Neural progenitor cell (in vitro differentiated cells): ENCODE measurements at regions not wholly inside any gene's neighbourhood (a gene's known extent, or its start where the extent isn't known, plus 50 kb on each side); places are given as distances from the start of the nearest gene placed in this dataset.

Source experiments
- DNase-seq: peaks from one replicate; pipeline ENCODE4 v3.0.0-alpha.2; 2016; ENCODE audit warnings: low spot score
- H2AFZ ChIP-seq: fragments of 200-600 bp; sonication (generic); replicated peaks from 2 replicates; pipeline ENCODE4 v1.6.1; 2016; ENCODE audit warnings: antibody characterized with exemption
- H3F3A ChIP-seq: fragments of 200-600 bp; sonication (generic); 2 replicates; pipeline ENCODE4 v1.6.1; 2016; ENCODE audit warnings: antibody characterized with exemption, low read depth
- H3K27ac ChIP-seq: fragments of 200-600 bp; sonication (generic); 2 replicates; pipeline ENCODE4 v1.5.1; 2016; ENCODE audit warnings: mild to moderate bottlenecking
- H3K27me3 ChIP-seq: fragments of 200-600 bp; sonication (generic); 2 replicates; pipeline ENCODE4 v1.6.1; 2016; ENCODE audit warnings: mild to moderate bottlenecking, moderate library complexity
- H3K36me3 ChIP-seq: fragments of 200-600 bp; sonication (generic); 2 replicates; pipeline ENCODE4 v1.5.1; 2016
- H3K4me1 ChIP-seq: fragments of 200-600 bp; sonication (generic); 2 replicates; pipeline ENCODE4 v1.6.1; 2016; ENCODE audit warnings: mixed run types
- H3K4me2 ChIP-seq: fragments of 200-600 bp; sonication (generic); 2 replicates; pipeline ENCODE4 v1.6.1; 2016
- H3K4me3 ChIP-seq: fragments of 200-600 bp; sonication (generic); 2 replicates; pipeline ENCODE4 v1.5.1; 2016
- H3K79me2 ChIP-seq: fragments of 200-600 bp; sonication (generic); 2 replicates; pipeline ENCODE4 v1.6.1; 2016; ENCODE audit warnings: low read depth
- H3K9ac ChIP-seq: fragments of 200-600 bp; sonication (generic); 2 replicates; pipeline ENCODE4 v1.6.1; 2016
- H3K9me3 ChIP-seq: fragments of 200-600 bp; sonication (generic); 2 replicates; pipeline ENCODE4 v1.5.1; 2016; ENCODE audit warnings: low read depth
- H4K20me1 ChIP-seq: fragments of 200-600 bp; sonication (generic); 2 replicates; pipeline ENCODE4 v1.6.1; 2016; ENCODE audit warnings: low read depth
- H3K27ac Mint-ChIP-seq: 3 replicates; pipeline ENCODE4 v1.8.0; 2021; ENCODE audit warnings: mixed read lengths
- H3K27me3 Mint-ChIP-seq: 2 replicates; pipeline ENCODE4 v1.8.0; 2022; ENCODE audit warnings: low read depth, mild to moderate bottlenecking, inconsistent platforms, moderate library complexity, mixed read lengths; ENCODE audit not compliant: insufficient read depth
- H3K36me3 Mint-ChIP-seq: 3 replicates; pipeline ENCODE4 v1.8.0; 2021; ENCODE audit warnings: mixed read lengths
- H3K4me1 Mint-ChIP-seq: 3 replicates; pipeline ENCODE4 v1.8.0; 2021; ENCODE audit warnings: mixed read lengths
- H3K4me3 Mint-ChIP-seq: 3 replicates; pipeline ENCODE4 v1.8.0; 2021; ENCODE audit warnings: mild to moderate bottlenecking, moderate library complexity, mixed read lengths
- H3K9me3 Mint-ChIP-seq: 3 replicates; pipeline ENCODE4 v1.8.0; 2020; ENCODE audit warnings: mixed read lengths
- EZH2 ChIP-seq: fragments of 200-600 bp; sonication (generic); IDR thresholded peaks from 2 replicates; pipeline ENCODE4 v1.6.1; 2017; ENCODE audit warnings: antibody characterized with exemption, mild to moderate bottlenecking, moderate library complexity
- EZH2phosphoT487 ChIP-seq: fragments of 200-600 bp; sonication (generic); IDR thresholded peaks from 2 replicates; pipeline ENCODE4 v1.6.1; 2017; ENCODE audit warnings: antibody characterized with exemption
- TF ChIP-seq, protein P1 (sequence below): fragments of 200-600 bp; sonication (generic); IDR thresholded peaks from 2 replicates; pipeline ENCODE4 v1.5.1; 2017; ENCODE audit warnings: antibody characterized with exemption, mild to moderate bottlenecking

DNA sequence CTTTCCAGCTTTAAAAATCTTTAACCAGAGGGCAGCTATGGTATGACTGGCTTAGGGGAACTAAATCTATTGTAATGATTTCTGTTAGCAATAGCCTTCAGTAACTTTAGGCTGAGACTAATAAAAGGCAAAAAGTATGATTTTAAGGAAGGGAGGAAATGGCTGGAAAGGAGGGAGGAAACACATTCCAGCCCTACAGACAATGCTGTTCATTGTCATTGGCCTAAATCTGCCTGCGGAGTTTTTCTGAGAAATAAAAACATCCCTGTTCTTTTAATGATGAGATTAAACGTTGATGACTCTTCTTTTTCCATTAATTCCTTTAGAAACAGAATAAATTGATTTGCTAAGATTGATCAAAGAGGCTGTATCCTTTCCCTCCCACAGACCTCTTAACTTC lies 99.6 kb upstream of the GRAMD1B start:
- peaks cover 2% of the 10 kb centered on the region for H3K9me3 Mint-ChIP-seq
- H3K4me1 Mint-ChIP-seq, result peaks cover 34% of the 10 kb centered on the region
- Histone ChIP-seq H3K27ac (no peak overlapping the region), H2AFZ (no peak overlapping the region), H3K4me2 (no peak overlapping the region), H4K20me1 (no peaks in the 10 kb centered on the region), H3K4me1 (peaks cover 15% of the 10 kb centered on the region), H3K4me3 (no peak overlapping the region), H3K79me2 (no peaks in the 10 kb centered on the region), H3K27me3 (no peaks in the 10 kb centered on the region), H3K9me3 (no peaks in the 10 kb centered on the region), H3K9ac (no peak overlapping the region), H3K36me3 (no peaks in the 10 kb centered on the region), H3F3A (no peaks in the 10 kb centered on the region)
- no peak for DNase-seq
- TF ChIP-seq EZH2, result no peak
- no peak for TF ChIP-seq EZH2phosphoT487
- TF ChIP-seq, protein P1, sequence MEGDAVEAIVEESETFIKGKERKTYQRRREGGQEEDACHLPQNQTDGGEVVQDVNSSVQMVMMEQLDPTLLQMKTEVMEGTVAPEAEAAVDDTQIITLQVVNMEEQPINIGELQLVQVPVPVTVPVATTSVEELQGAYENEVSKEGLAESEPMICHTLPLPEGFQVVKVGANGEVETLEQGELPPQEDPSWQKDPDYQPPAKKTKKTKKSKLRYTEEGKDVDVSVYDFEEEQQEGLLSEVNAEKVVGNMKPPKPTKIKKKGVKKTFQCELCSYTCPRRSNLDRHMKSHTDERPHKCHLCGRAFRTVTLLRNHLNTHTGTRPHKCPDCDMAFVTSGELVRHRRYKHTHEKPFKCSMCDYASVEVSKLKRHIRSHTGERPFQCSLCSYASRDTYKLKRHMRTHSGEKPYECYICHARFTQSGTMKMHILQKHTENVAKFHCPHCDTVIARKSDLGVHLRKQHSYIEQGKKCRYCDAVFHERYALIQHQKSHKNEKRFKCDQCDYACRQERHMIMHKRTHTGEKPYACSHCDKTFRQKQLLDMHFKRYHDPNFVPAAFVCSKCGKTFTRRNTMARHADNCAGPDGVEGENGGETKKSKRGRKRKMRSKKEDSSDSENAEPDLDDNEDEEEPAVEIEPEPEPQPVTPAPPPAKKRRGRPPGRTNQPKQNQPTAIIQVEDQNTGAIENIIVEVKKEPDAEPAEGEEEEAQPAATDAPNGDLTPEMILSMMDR, result no peak
- no peak overlapping the region for H3K27ac Mint-ChIP-seq
- H3K36me3 Mint-ChIP-seq, result no peaks in the 10 kb centered on the region
- H3K27me3 Mint-ChIP-seq, result peaks cover 3% of the 10 kb centered on the region
- no peak overlapping the region for H3K4me3 Mint-ChIP-seq

DNA sequence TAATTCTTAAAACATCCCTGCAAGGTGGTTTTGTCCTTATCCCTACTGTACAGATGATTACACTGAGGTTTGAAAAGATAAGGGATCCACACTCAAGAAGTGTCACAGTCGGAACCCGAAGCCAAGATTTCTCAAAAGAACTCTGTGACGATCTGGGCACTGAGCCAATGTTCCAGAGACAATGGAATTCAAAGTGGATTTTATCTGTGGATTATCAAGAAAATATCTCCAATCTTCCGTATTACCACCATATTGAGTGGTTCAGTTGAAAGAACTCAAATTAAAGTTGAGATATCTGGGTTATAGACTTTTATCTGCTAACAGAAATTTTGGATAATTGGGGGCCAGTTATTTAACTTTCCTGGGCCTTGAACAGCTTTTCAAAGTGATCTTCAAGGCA lies 100.0 kb upstream of the GRAMD1B start:
- Histone ChIP-seq H3K9ac (no peak overlapping the region), H3K4me1 (peaks cover 18% of the 10 kb centered on the region), H3F3A (no peaks in the 10 kb centered on the region), H4K20me1 (no peaks in the 10 kb centered on the region), H3K27me3 (no peaks in the 10 kb centered on the region), H3K4me3 (no peak overlapping the region), H3K27ac (no peak overlapping the region), H2AFZ (no peak overlapping the region), H3K36me3 (no peaks in the 10 kb centered on the region), H3K9me3 (no peaks in the 10 kb centered on the region), H3K79me2 (no peaks in the 10 kb centered on the region), H3K4me2 (no peak overlapping the region)
- H3K4me3 Mint-ChIP-seq, result no peak overlapping the region
- H3K27me3 Mint-ChIP-seq, result peaks cover 3% of the 10 kb centered on the region
- peaks cover 34% of the 10 kb centered on the region for H3K4me1 Mint-ChIP-seq
- TF ChIP-seq EZH2phosphoT487 (no peak), EZH2 (no peak)
- TF ChIP-seq, protein P1, result no peak
- H3K9me3 Mint-ChIP-seq, result peaks cover 2% of the 10 kb centered on the region
- H3K36me3 Mint-ChIP-seq, result no peaks in the 10 kb centered on the region
- no peak overlapping the region for H3K27ac Mint-ChIP-seq
- DNase-seq, result no peak

DNA sequence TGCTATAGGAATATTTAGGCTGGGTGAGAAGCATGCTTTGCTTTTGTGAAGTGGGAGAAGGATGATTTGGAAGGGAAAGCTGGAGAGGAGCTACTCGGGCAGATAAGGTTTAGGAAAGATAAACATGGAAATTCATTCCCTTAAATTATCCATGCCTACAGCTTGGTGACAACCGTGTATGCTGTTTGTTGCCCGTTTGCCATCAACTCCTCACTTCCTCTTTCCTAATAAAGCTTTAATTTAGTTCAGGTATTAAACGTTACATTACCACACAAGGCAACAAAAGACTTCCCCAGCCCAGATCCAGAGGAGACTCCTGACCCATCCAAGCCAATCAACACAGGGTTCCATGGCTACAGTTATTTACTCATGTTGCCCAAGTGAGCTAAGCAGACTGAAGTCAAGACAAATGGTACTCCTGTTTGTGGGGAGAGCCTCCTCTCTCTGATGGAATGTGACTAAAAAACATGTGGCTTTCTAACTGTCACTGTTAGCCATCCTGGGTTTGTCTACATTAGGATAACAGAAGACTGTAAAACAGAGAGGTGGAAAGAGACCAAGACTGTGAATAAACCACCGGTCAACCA lies 101.7 kb upstream of the GRAMD1B start:
- H3K27me3 Mint-ChIP-seq, result peaks cover 3% of the 10 kb centered on the region
- Histone ChIP-seq H3K36me3 (no peaks in the 10 kb centered on the region), H3K4me3 (no peak overlapping the region), H3K4me1 (peaks cover 18% of the 10 kb centered on the region), H3K79me2 (no peaks in the 10 kb centered on the region), H3K9me3 (no peaks in the 10 kb centered on the region), H3K27ac (no peak overlapping the region), H3K4me2 (no peak overlapping the region), H4K20me1 (no peaks in the 10 kb centered on the region), H3K27me3 (no peaks in the 10 kb centered on the region), H3K9ac (no peak overlapping the region), H2AFZ (peak overlapping the region; percentile 51), H3F3A (no peaks in the 10 kb centered on the region)
- DNase-seq, result no peak
- TF ChIP-seq EZH2phosphoT487 (no peak), EZH2 (no peak)
- TF ChIP-seq, protein P1, result no peak
- no peak overlapping the region for H3K27ac Mint-ChIP-seq
- no peaks in the 10 kb centered on the region for H3K36me3 Mint-ChIP-seq
- no peaks in the 10 kb centered on the region for H3K9me3 Mint-ChIP-seq
- H3K4me3 Mint-ChIP-seq, result no peak overlapping the region
- H3K4me1 Mint-ChIP-seq, result peaks cover 34% of the 10 kb centered on the region
